PC-9 (cell line): ENCODE measurements at regions not wholly inside any gene's neighbourhood (a gene's known extent, or its start where the extent isn't known, plus 50 kb on each side); places are given as distances from the start of the nearest gene placed in this dataset.

Experiments used
- EZH2 ChIP-seq: fragments of 200-600 bp; sonication (generic); IDR thresholded peaks from 2 replicates; pipeline ENCODE4 v1.8.0; 2017; ENCODE audit warnings: antibody characterized with exemption, low read depth
- TF ChIP-seq, protein P1 (sequence below): fragments of 200-600 bp; sonication (generic); conservative IDR thresholded peaks from 2 replicates; pipeline ENCODE4 v1.6.1; 2017; ENCODE audit warnings: mixed run types, antibody characterized with exemption, mild to moderate bottlenecking, moderate library complexity

DNA sequence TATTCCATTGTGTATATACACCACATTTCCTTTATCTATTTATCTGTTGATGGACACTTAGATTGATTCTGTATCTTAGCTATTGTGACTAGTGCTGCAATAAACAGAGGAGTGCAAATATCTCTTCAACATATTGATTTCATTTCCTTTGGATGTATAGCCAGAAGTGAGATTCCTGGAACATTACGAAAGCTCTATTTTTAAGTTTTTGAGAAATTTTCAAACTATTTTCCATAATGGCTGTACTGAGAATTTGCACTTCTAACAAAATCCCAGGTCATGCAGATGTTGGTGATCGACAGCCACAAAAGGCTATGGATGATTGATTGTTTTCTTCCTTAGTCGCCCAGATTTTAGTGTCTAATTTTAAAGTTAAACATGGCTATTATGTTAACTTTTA, 132.7 kb upstream of the MTAP start:
- TF ChIP-seq, protein P1, sequence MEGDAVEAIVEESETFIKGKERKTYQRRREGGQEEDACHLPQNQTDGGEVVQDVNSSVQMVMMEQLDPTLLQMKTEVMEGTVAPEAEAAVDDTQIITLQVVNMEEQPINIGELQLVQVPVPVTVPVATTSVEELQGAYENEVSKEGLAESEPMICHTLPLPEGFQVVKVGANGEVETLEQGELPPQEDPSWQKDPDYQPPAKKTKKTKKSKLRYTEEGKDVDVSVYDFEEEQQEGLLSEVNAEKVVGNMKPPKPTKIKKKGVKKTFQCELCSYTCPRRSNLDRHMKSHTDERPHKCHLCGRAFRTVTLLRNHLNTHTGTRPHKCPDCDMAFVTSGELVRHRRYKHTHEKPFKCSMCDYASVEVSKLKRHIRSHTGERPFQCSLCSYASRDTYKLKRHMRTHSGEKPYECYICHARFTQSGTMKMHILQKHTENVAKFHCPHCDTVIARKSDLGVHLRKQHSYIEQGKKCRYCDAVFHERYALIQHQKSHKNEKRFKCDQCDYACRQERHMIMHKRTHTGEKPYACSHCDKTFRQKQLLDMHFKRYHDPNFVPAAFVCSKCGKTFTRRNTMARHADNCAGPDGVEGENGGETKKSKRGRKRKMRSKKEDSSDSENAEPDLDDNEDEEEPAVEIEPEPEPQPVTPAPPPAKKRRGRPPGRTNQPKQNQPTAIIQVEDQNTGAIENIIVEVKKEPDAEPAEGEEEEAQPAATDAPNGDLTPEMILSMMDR, result no peak
- TF ChIP-seq EZH2, result no peak
